ENCODE measurements at regions not wholly inside any gene's neighbourhood (a gene's known extent, or its start where the extent isn't known, plus 50 kb on each side); places are given as distances from the start of the nearest gene placed in this dataset.

- TF ChIP-seq CTCF (IDR thresholded peaks at IDR 0.05), result no peak
- TF ChIP-seq POLR2AphosphoS5 (IDR thresholded peaks at IDR 0.05), result no peak
Measured at GRCh38 chr12:108065069-108065468, 64.0 kb upstream of the WSCD2 start.
